Duodenal mucosa (tissue), 2 donors: ENCODE measurements at regions not wholly inside any gene's neighbourhood (a gene's known extent, or its start where the extent isn't known, plus 50 kb on each side); places are given as distances from the start of the nearest gene placed in this dataset.

Experiments used
- H3K27ac ChIP-seq: one replicate; pipeline ENCODE4 v1.7.0; 2013; ENCODE audit warnings: low read depth, low read length
- H3K27me3 ChIP-seq, 2 donors: one replicate each; pipeline ENCODE4 v1.7.0; 2013; ENCODE audit warnings: low read length in 2 of 2, control low read depth in 1 of 2; ENCODE audit not compliant: insufficient read depth in 2 of 2, control insufficient read depth in 1 of 2
- H3K36me3 ChIP-seq, 2 donors: one replicate each; pipeline ENCODE4 v1.7.0; 2013; ENCODE audit warnings: low read length in 2 of 2, control low read depth in 1 of 2; ENCODE audit not compliant: insufficient read depth in 2 of 2, control insufficient read depth in 1 of 2
- H3K4me1 ChIP-seq, 2 donors: one replicate each; pipeline ENCODE4 v1.7.0; 2013; ENCODE audit warnings: low read length in 2 of 2, control low read depth in 1 of 2; ENCODE audit not compliant: insufficient read depth in 2 of 2, control insufficient read depth in 1 of 2
- H3K4me3 ChIP-seq, 2 donors: one replicate each; pipeline ENCODE4 v1.7.0; 2013; ENCODE audit warnings: low read length in 2 of 2, low read depth in 1 of 2
- H3K9ac ChIP-seq, 2 donors: one replicate each; pipeline ENCODE4 v1.7.0; 2013; ENCODE audit warnings: low read length in 2 of 2, low read depth in 1 of 2
- H3K9me3 ChIP-seq, 2 donors: one replicate each; pipeline ENCODE4 v1.7.0; 2013; ENCODE audit warnings: low read length in 2 of 2, control low read depth in 1 of 2; ENCODE audit not compliant: control insufficient read depth in 1 of 2

DNA sequence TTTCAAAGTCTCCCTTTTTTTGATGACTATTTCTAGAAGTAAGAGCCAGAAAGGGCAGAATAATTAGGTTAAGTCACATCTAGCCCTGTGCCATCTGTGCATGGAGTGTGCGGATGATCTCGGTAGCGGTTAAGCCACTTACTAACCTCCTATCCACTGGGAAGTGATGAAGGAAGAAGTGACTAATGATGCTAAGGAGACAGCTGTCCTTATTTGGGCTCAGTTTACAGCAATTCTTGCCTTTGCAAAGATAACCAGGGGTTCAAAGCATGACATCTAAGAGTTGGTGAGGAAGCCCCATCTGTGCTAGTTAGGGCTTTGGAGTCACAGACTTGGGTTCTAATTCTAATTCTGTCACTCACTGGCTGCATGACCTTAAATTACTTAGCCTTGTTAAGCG is 62.4 kb upstream of the RREB1 start:
- Histone ChIP-seq H3K4me1 (peaks cover 13 to 16% of the 10 kb centered on the region in 2 donors), H3K27ac (no peak overlapping the region), H3K36me3 (no peaks in the 10 kb centered on the region), H3K9ac (no peak overlapping the region), H3K9me3 (no peaks in the 10 kb centered on the region), H3K27me3 (no peaks in the 10 kb centered on the region), H3K4me3 (no peak overlapping the region)

- Histone ChIP-seq H3K4me3 (no peak overlapping the region), H3K36me3 (no peaks in the 10 kb centered on the region), H3K27ac (no peak overlapping the region), H3K9me3 (no peaks in the 10 kb centered on the region), H3K4me1 (peaks cover 13 to 16% of the 10 kb centered on the region in 2 donors), H3K9ac (no peak overlapping the region), H3K27me3 (no peaks in the 10 kb centered on the region)
Measured at GRCh38 chr6:7045746-7046145, 62.0 kb upstream of the RREB1 start.

DNA sequence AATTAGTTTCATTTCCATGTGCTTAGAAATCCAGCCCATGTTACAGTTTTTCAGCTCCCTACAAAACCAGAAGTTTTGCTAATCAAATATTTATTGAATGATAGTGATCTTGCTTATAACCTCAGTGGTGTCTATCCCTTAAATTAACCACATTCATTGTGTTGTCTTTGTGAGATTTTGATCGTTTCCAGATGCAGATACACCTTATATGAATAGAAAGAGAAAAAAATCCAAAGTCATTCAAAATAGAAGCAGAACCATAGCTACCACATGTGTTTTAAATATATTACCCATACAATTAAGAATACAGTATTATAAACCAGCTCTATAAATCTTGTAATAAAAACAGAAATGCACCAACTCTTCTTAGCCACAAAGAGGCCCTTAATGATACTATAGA is 60.6 kb upstream of the RREB1 start:
- no peak overlapping the region for H3K27ac ChIP-seq
- H3K9ac ChIP-seq, result no peak overlapping the region
- no peaks in the 10 kb centered on the region for H3K36me3 ChIP-seq
- no peak overlapping the region for H3K4me3 ChIP-seq
- peaks cover 9 to 17% of the 10 kb centered on the region in 2 donors for H3K4me1 ChIP-seq
- no peaks in the 10 kb centered on the region for H3K27me3 ChIP-seq
- no peaks in the 10 kb centered on the region for H3K9me3 ChIP-seq

DNA sequence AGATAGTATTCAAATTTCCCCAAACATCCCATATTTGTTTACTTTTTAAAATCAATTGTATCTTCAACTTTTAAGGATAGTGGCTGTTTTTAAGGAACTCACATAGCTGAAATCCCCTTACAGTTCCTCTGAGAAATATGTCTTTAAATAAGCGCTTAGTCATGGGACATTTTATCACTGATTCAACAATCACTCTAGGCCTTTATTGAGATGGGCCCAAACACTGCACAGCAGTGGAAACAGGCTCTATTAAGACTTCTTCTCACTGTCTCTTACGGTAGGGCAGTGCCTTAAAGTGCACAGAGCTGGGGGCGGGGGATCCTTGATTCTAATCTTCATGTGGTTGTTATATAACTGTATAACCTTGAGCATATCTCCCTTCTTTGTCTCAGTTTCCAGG is 59.8 kb upstream of the RREB1 start:
- H3K4me3 ChIP-seq, result no peak overlapping the region
- H3K4me1 ChIP-seq, result peaks cover 2 to 14% of the 10 kb centered on the region in 2 donors
- no peaks in the 10 kb centered on the region for H3K27me3 ChIP-seq
- no peak overlapping the region for H3K9ac ChIP-seq
- no peak overlapping the region for H3K27ac ChIP-seq
- H3K9me3 ChIP-seq, result no peaks in the 10 kb centered on the region
- no peaks in the 10 kb centered on the region for H3K36me3 ChIP-seq

GRCh38 chr6:7048894-7049293 is 58.9 kb upstream of the RREB1 start:
- Histone ChIP-seq H3K4me1 (peaks cover 0 to 16% of the 10 kb centered on the region in 2 donors), H3K9me3 (no peaks in the 10 kb centered on the region), H3K4me3 (no peak overlapping the region), H3K9ac (no peak overlapping the region), H3K27ac (no peak overlapping the region), H3K36me3 (no peaks in the 10 kb centered on the region), H3K27me3 (no peaks in the 10 kb centered on the region)

DNA sequence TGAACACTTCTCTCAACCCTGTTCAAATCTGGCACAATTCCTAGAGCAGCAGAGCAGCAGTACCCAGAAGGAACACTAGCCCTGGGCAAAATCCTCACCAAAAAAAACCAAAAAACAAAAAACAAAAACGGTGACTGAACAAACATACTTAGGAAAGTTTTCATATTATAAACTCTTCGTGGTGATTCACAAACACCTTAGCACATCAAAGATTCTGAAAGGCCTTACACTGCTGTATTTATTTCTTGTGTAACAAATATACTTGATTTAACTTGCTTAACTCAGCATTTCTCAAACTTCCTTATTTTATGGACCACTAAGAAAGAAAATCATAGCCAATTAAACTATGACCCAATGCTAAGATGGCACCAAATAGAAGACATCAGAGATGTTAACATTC is 57.8 kb upstream of the RREB1 start:
- no peak overlapping the region for H3K9ac ChIP-seq
- H3K36me3 ChIP-seq, result no peaks in the 10 kb centered on the region
- no peak overlapping the region for H3K27ac ChIP-seq
- no peaks in the 10 kb centered on the region for H3K27me3 ChIP-seq
- H3K4me1 ChIP-seq, result peaks cover 0 to 16% of the 10 kb centered on the region in 2 donors
- H3K9me3 ChIP-seq, result no peaks in the 10 kb centered on the region
- H3K4me3 ChIP-seq, result no peak overlapping the region

DNA sequence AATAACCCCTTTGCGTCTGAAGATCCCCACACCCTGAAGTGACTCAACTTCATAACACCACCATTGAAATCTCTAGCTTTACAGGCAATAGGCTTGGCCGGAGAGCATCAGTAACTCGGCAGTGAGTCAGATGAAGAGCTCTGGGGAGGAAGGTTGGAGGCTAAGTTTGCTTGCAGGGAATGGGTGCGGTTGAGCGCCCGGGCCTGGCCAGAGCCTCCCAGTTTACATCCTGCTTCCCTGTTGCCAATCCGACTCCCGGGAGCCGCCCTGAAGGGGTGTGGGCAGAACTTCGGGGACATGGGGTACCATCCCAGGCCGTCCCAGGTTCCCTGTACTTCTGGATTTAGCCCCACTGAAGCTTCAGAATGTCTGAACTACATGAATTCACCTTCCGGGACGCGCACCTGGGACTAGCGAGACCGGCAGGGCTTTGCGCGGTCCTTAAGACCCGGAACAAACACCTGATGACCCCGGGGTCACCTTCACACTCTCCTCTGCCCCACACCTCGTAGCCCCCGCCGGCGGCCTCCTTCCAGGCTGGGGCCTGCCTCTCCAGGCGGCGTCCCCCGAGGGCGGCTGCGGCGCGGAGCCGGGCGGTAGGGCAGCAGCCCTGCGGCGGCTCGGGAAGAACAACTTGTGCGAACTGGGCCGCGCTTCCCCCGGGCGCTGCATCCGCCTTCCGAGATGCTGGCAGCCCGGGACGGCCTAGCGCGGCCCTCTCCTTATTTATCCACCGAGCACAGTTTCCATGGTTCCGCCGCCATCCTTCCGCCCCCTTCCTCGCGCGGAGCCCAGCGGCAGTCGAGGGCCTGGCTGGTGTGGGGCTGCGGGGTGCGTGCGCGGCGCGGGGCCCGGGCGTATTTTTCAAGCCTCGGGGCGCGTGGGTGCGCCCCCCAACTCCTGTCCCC is 56.6 kb upstream of the RREB1 start:
- Histone ChIP-seq H3K27me3 (no peaks in the 10 kb centered on the region), H3K9me3 (no peaks in the 10 kb centered on the region), H3K4me3 (peak overlapping the region; percentile 79 to 80), H3K27ac (peak overlapping the region; percentile 86), H3K9ac (peak overlapping the region; percentile 76 to 77), H3K36me3 (no peaks in the 10 kb centered on the region), H3K4me1 (peaks cover 0 to 16% of the 10 kb centered on the region in 2 donors)

GRCh38 chr6:7051780-7052442 is 55.9 kb upstream of the RREB1 start:
- Histone ChIP-seq H3K9me3 (no peaks in the 10 kb centered on the region), H3K36me3 (no peaks in the 10 kb centered on the region), H3K4me1 (peaks cover 0 to 16% of the 10 kb centered on the region in 2 donors), H3K27ac (peak overlapping the region; percentile 86), H3K27me3 (no peaks in the 10 kb centered on the region), H3K4me3 (peak overlapping the region; percentile 79 to 80), H3K9ac (peak overlapping the region; percentile 76 to 77)

DNA sequence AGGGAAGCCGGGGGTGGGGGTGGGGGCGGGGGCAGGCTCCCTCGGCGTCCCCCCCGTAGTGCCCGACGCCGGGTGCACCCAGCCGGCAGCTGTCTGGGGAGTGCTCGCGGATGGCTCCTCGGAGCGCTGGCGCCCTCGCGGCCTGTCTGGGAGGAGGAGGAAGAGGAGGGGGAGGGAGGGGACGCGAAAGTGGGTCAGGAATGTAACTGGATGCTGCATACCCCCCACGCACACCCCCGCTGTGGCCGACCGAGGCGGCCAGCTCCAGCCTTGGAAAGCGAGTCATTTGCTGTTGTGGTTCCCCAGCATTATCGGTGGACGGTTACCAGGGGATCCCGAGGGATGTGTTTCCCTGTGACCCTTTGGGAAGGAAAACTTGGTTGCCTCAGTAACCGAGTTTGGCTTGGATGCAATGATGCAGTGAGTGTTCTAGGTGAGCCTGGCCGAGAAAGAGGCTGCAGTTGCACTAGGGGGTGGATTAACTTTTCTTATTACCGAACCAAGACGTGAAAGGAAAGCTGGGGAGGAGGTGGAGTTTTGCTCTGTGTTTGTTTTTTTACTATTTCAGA is 55.2 kb upstream of the RREB1 start:
- no peaks in the 10 kb centered on the region for H3K9me3 ChIP-seq
- no peaks in the 10 kb centered on the region for H3K36me3 ChIP-seq
- peak overlapping the region; percentile 6 for H3K27ac ChIP-seq
- peaks cover 0 to 16% of the 10 kb centered on the region in 2 donors for H3K4me1 ChIP-seq
- no peaks in the 10 kb centered on the region for H3K27me3 ChIP-seq
- H3K9ac ChIP-seq, result peak overlapping the region; percentile 3 to 43
- H3K4me3 ChIP-seq, result peak overlapping the region; percentile 65 to 80
